OCI-LY3 (cell line): ENCODE measurements at regions not wholly inside any gene's neighbourhood (a gene's known extent, or its start where the extent isn't known, plus 50 kb on each side); places are given as distances from the start of the nearest gene placed in this dataset.

ENCODE experiments used
- CTCF ChIP-seq: fragments of 200-600, 300-600 bp; sonication (generic); IDR thresholded peaks from 2 replicates; pipeline ENCODE4 v1.5.1; 2014; ENCODE audit warnings: antibody characterized with exemption, low read length, low read depth
- EZH2phosphoT487 ChIP-seq: fragments of 200-600 bp; shearing (Covaris generic); IDR thresholded peaks from 2 replicates; pipeline ENCODE4 v1.6.1; 2018; ENCODE audit warnings: antibody characterized with exemption, mixed run types, low read depth

GRCh38 chr3:4091786-4092185 lies 211.4 kb upstream of the SETMAR start:
- TF ChIP-seq CTCF = no peak
- TF ChIP-seq EZH2phosphoT487 = no peak
